PC-9 (cell line): ENCODE measurements at regions not wholly inside any gene's neighbourhood (a gene's known extent, or its start where the extent isn't known, plus 50 kb on each side); places are given as distances from the start of the nearest gene placed in this dataset.

Experiments used
- BruUV-seq: library from RNA; stranded (reverse); fragments of 400-500 nt; replicated peaks from 2 replicates; lab custom pipeline; 2021; lab: Mats Ljungman, UMichigan
- CTCF ChIA-PET: fragments of 300-600 bp; sonication (Branson Sonifier 250); formaldehyde crosslinking; loops from one replicate; lab custom pipeline; 2022; ENCODE audit warnings: antibody characterized with exemption; lab: Charles Lee
- POLR2A ChIA-PET: fragments of 300-600 bp; sonication (Branson Sonifier 250); formaldehyde crosslinking; loops from one replicate; lab custom pipeline; 2022; ENCODE audit warnings: antibody characterized with exemption; ENCODE audit not compliant: unreplicated experiment; lab: Charles Lee
- DNase-seq, 2 experiments: peaks; one replicate each; pipeline versions ENCODE4 v3.0.0 to v3.0.0-alpha.2; 2015 to 2022; ENCODE audit warnings: mixed read lengths in 1 of 2
- H2AFZ ChIP-seq: fragments of 200-600 bp; sonication (generic); 2 replicates; pipeline ENCODE4 v1.8.1; 2017; ENCODE audit warnings: antibody characterized with exemption
- H3F3A ChIP-seq: fragments of 200-600 bp; sonication (generic); 2 replicates; pipeline ENCODE4 v1.8.1; 2017; ENCODE audit warnings: antibody characterized with exemption, mild to moderate bottlenecking, low read depth; ENCODE audit not compliant: insufficient read depth
- H3K27ac ChIP-seq: fragments of 200-600 bp; sonication (generic); 2 replicates; pipeline ENCODE4 v1.6.1; 2016; ENCODE audit warnings: mixed run types
- H3K27me3 ChIP-seq: fragments of 200-600 bp; sonication (generic); 2 replicates; pipeline ENCODE4 v1.6.1; 2016; ENCODE audit warnings: low read depth, mixed run types; ENCODE audit not compliant: insufficient read depth
- H3K36me3 ChIP-seq: fragments of 200-600 bp; sonication (generic); 2 replicates; pipeline ENCODE4 v1.6.1; 2016; ENCODE audit warnings: low read depth, mixed run types
- H3K4me1 ChIP-seq: fragments of 200-600 bp; sonication (generic); replicated peaks from 2 replicates; pipeline ENCODE4 v1.6.1; 2016; ENCODE audit warnings: mixed run types; ENCODE audit not compliant: insufficient read depth
- H3K4me2 ChIP-seq: fragments of 200-600 bp; sonication (generic); 2 replicates; pipeline ENCODE4 v1.6.1; 2017; ENCODE audit warnings: mixed run types
- H3K4me3 ChIP-seq: fragments of 200-600 bp; sonication (generic); 2 replicates; pipeline ENCODE4 v1.6.1; 2016; ENCODE audit warnings: mixed run types
- H3K79me2 ChIP-seq: fragments of 200-600 bp; sonication (generic); 2 replicates; pipeline ENCODE4 v1.6.1; 2017; ENCODE audit warnings: low read depth, mixed run types
- H3K9me2 ChIP-seq: fragments of 200-600 bp; sonication (generic); 2 replicates; pipeline ENCODE4 v1.8.1; 2017; ENCODE audit warnings: mild to moderate bottlenecking; ENCODE audit not compliant: insufficient read depth
- H3K9me3 ChIP-seq: fragments of 200-600 bp; sonication (generic); 2 replicates; pipeline ENCODE4 v1.8.1; 2016; ENCODE audit warnings: low read depth; ENCODE audit not compliant: insufficient read depth
- H4K20me1 ChIP-seq: fragments of 200-600 bp; sonication (generic); 2 replicates; pipeline ENCODE4 v1.8.1; 2017; ENCODE audit not compliant: insufficient read depth
- CTCF ChIP-seq: fragments of 200-600 bp; sonication (generic); conservative IDR thresholded peaks from 2 replicates; pipeline ENCODE4 v1.6.1; 2017; ENCODE audit warnings: mixed run types, antibody characterized with exemption, mild to moderate bottlenecking, moderate library complexity
- EZH2 ChIP-seq: fragments of 200-600 bp; sonication (generic); IDR thresholded peaks from 2 replicates; pipeline ENCODE4 v1.8.0; 2017; ENCODE audit warnings: antibody characterized with exemption, low read depth
- intact Hi-C: fragments of 100-400 bp; cut with micrococcal nuclease; formaldehyde crosslinking; loops from one replicate; pipeline ENCODE4 v1.10.0; 2022; ENCODE audit not compliant: unreplicated experiment

- Histone ChIP-seq H3K4me3 (no peak overlapping the region), H3K9me2 (no peaks in the 10 kb centered on the region), H3K27ac (no peak overlapping the region), H2AFZ (no peak overlapping the region), H4K20me1 (no peaks in the 10 kb centered on the region), H3K4me2 (no peak overlapping the region), H3K9me3 (no peaks in the 10 kb centered on the region), H3K79me2 (no peaks in the 10 kb centered on the region), H3K4me1 (no peaks in the 10 kb centered on the region), H3F3A (no peaks in the 10 kb centered on the region), H3K36me3 (no peaks in the 10 kb centered on the region), H3K27me3 (peaks cover 57% of the 10 kb centered on the region)
- intact Hi-C loops: no loop called here
- CTCF ChIA-PET: no interaction called here
- DNase-seq: no peak
- POLR2A ChIA-PET: no interaction called here
- BruUV-seq: no TSS peak
- TF ChIP-seq EZH2 (no peak), CTCF (no peak)
These were observed 340.0 kb upstream of the SFSWAP start for GRCh38 chr12:131370791-131371347.

GRCh38 chr12:131371401-131372170 lies 339.3 kb upstream of the SFSWAP start:
- Histone ChIP-seq H3K36me3 (no peaks in the 10 kb centered on the region), H3K4me1 (no peaks in the 10 kb centered on the region), H3K9me3 (no peaks in the 10 kb centered on the region), H3K27ac (no peak overlapping the region), H3K27me3 (peaks cover 56% of the 10 kb centered on the region), H3K9me2 (no peaks in the 10 kb centered on the region), H2AFZ (no peak overlapping the region), H4K20me1 (no peaks in the 10 kb centered on the region), H3K4me3 (no peak overlapping the region), H3F3A (no peaks in the 10 kb centered on the region), H3K79me2 (no peaks in the 10 kb centered on the region), H3K4me2 (no peak overlapping the region)
- DNase-seq: no peak
- TF ChIP-seq EZH2 (no peak), CTCF (no peak)
- ChIA-PET CTCF (no interaction called here), POLR2A (no interaction called here)
- intact Hi-C loops: no loop called here
- BruUV-seq: no TSS peak

- peaks cover 61% of the 10 kb centered on the region for H3K27me3 ChIP-seq
- H4K20me1 ChIP-seq: no peaks in the 10 kb centered on the region
- no peaks in the 10 kb centered on the region for H3K36me3 ChIP-seq
- no TSS peak for BruUV-seq
- no peaks in the 10 kb centered on the region for H3F3A ChIP-seq
- no peaks in the 10 kb centered on the region for H3K9me2 ChIP-seq
- H3K9me3 ChIP-seq: no peaks in the 10 kb centered on the region
- TF ChIP-seq EZH2 (no peak), CTCF (no peak)
- ChIA-PET POLR2A (no interaction called here), CTCF (no interaction called here)
- no peaks in the 10 kb centered on the region for H3K79me2 ChIP-seq
- no peak for DNase-seq
- H3K4me2 ChIP-seq: no peak overlapping the region
- H2AFZ ChIP-seq: no peak overlapping the region
- no peak overlapping the region for H3K27ac ChIP-seq
- no peaks in the 10 kb centered on the region for H3K4me1 ChIP-seq
- H3K4me3 ChIP-seq: no peak overlapping the region
- intact Hi-C loops: no loop called here
These were observed 338.8 kb upstream of the SFSWAP start for GRCh38 chr12:131372171-131372475.
